ENCODE measurements at regions not wholly inside any gene's neighbourhood (a gene's known extent, or its start where the extent isn't known, plus 50 kb on each side); places are given as distances from the start of the nearest gene placed in this dataset.

- TF ChIP-seq, protein P1, sequence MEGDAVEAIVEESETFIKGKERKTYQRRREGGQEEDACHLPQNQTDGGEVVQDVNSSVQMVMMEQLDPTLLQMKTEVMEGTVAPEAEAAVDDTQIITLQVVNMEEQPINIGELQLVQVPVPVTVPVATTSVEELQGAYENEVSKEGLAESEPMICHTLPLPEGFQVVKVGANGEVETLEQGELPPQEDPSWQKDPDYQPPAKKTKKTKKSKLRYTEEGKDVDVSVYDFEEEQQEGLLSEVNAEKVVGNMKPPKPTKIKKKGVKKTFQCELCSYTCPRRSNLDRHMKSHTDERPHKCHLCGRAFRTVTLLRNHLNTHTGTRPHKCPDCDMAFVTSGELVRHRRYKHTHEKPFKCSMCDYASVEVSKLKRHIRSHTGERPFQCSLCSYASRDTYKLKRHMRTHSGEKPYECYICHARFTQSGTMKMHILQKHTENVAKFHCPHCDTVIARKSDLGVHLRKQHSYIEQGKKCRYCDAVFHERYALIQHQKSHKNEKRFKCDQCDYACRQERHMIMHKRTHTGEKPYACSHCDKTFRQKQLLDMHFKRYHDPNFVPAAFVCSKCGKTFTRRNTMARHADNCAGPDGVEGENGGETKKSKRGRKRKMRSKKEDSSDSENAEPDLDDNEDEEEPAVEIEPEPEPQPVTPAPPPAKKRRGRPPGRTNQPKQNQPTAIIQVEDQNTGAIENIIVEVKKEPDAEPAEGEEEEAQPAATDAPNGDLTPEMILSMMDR (IDR thresholded peaks at IDR 0.05; ENCODE audit: low read depth, low read length, poor library complexity, severe bottlenecking): no peak
- no peak for TF ChIP-seq EZH2phosphoT487 (IDR thresholded peaks at IDR 0.05; ENCODE audit: borderline replicate concordance, low read length)
Measured at GRCh38 chr22:47762141-47762540, 999.7 kb downstream of the TBC1D22A start.
